Spleen (tissue), 11 donors: ENCODE measurements at regions not wholly inside any gene's neighbourhood (a gene's known extent, or its start where the extent isn't known, plus 50 kb on each side); places are given as distances from the start of the nearest gene placed in this dataset.

Experiments
- DNase-seq: peaks from one replicate; pipeline ENCODE4 v3.0.0-alpha.2; 2020
- H3K27ac ChIP-seq, 8 donors: fragments of 200-600 bp; sonication (generic) in 7 of 8; 1 replicate in 4 of 8; 2 replicates in 4 of 8; pipeline versions ENCODE4 v1.5.0 to v1.8.0; 2016 to 2021; ENCODE audit warnings: inconsistent platforms in 4 of 8, mild to moderate bottlenecking in 4 of 8, moderate library complexity in 1 of 8
- H3K27me3 ChIP-seq, 7 donors: fragments of 200-600 bp; sonication (generic) in 6 of 7; replicated peaks in 1 of 7; 1 replicate in 4 of 7; 2 replicates in 3 of 7; pipeline versions ENCODE4 v1.5.0 to v1.8.0; 2016 to 2021; ENCODE audit warnings: inconsistent platforms in 3 of 7, mild to moderate bottlenecking in 1 of 7
- H3K36me3 ChIP-seq, 6 donors: fragments of 200-600 bp; sonication (generic) in 5 of 6; 1 replicate in 4 of 6; 2 replicates in 2 of 6; pipeline versions ENCODE4 v1.5.0 to v1.8.0; 2016 to 2021; ENCODE audit warnings: inconsistent platforms in 2 of 6
- H3K4me1 ChIP-seq, 6 donors: fragments of 200-600 bp; sonication (generic) in 5 of 6; 1 replicate in 3 of 6; 2 replicates in 3 of 6; pipeline versions ENCODE4 v1.5.0 to v1.8.0; 2016 to 2021; ENCODE audit warnings: inconsistent platforms in 3 of 6
- H3K4me3 ChIP-seq, 8 donors: fragments of 200-600 bp; sonication (generic) in 7 of 8; 1 replicate in 4 of 8; 2 replicates in 4 of 8; pipeline versions ENCODE4 v1.5.0 to v1.8.0; 2016 to 2021; ENCODE audit warnings: inconsistent platforms in 4 of 8, mild to moderate bottlenecking in 4 of 8, moderate library complexity in 2 of 8
- H3K9me3 ChIP-seq, 8 donors: fragments of 200-600 bp; sonication (generic) in 7 of 8; 1 replicate in 4 of 8; 2 replicates in 4 of 8; pipeline versions ENCODE4 v1.5.0 to v1.8.0; 2016 to 2021; ENCODE audit warnings: inconsistent platforms in 4 of 8
- CTCF ChIP-seq, 11 experiments: fragments of 200-600 bp in 7 of 11; fragments of 450-650 bp in 4 of 11; sonication (generic) in 4 of 11; IDR thresholded peaks in 8 of 11; conservative IDR thresholded peaks in 3 of 11; 1 replicate in 7 of 11; 2 replicates in 4 of 11; pipeline versions ENCODE4 v1.4.0 to v1.8.0; 2016 to 2021; ENCODE audit warnings: antibody characterized with exemption in 11 of 11, inconsistent platforms in 4 of 11, mild to moderate bottlenecking in 1 of 11
- POLR2A ChIP-seq, 3 donors: fragments of 450-650 bp; IDR thresholded peaks; one replicate each; pipeline ENCODE4 v1.5.1; 2017; ENCODE audit warnings: antibody characterized with exemption in 3 of 3, mild to moderate bottlenecking in 1 of 3
- POLR2AphosphoS5 ChIP-seq, 3 donors: sonication (generic); formaldehyde crosslinking; IDR thresholded peaks; one replicate each; pipeline ENCODE4 v1.5.1; 2017; ENCODE audit warnings: antibody characterized with exemption in 3 of 3
- WGBS, 5 donors: extraction: QIAGEN DNeasy Blood & Tissue Kit in 3 of 5; methylation state at CpG; one replicate each; pipeline versions ENCODE4 v1.1.5 to v1.1.7; 2013 to 2018; 5-methylcytosine and 5-hydroxymethylcytosine counted together
- intact Hi-C: fragments of 100-400 bp; cut with DNase I; formaldehyde crosslinking; loops from one replicate; pipeline ENCODE4 v1.15.0; 2023; ENCODE audit warnings: low total_unique reads
- donor health status: healthy with polysubstance abuse.
- donor health status: DM: no; HTN: no; CAD: no; lungs with moderate emphysema.
- donor health status: DM: no; HTN: no; CAD: no.
- donor health status: Bipolar disorder and iron deficiency.
- donor health status: healthy.
- donor health status: DM: no; HTN: no; CAD: no.
- donor health status: DM: yes; HTN: yes; CAD: no.

- H3K4me1 ChIP-seq, result no peaks in the 10 kb centered on the region
- no peak overlapping the region for H3K27ac ChIP-seq
- intact Hi-C loops, result no loop called here
- no peaks in the 10 kb centered on the region for H3K36me3 ChIP-seq
- no peak for TF ChIP-seq POLR2AphosphoS5 (IDR thresholded peaks at IDR 0.05)
- no peak for TF ChIP-seq POLR2A (IDR thresholded peaks at IDR 0.05)
- no peak for TF ChIP-seq CTCF (IDR thresholded peaks at IDR 0.05 in 8 of 11, conservative IDR thresholded peaks at IDR 0.05 in 3 of 11)
- WGBS, 5 donors, result 73 to 81% (median 78%) methylated on average over 11 of the region's 11 CpGs
- H3K9me3 ChIP-seq, result no peaks in the 10 kb centered on the region
- no peak for DNase-seq
- H3K4me3 ChIP-seq, result no peak overlapping the region
- H3K27me3 ChIP-seq, result peaks cover 0 to 29% (median 0%) of the 10 kb centered on the region in 7 donors
Measured at GRCh38 chr15:60204131-60204885, 193.5 kb downstream of the ANXA2 start.

GRCh38 chr15:60208709-60209108 is 189.1 kb downstream of the ANXA2 start:
- Histone ChIP-seq H3K27ac (no peak overlapping the region), H3K4me3 (no peak overlapping the region), H3K36me3 (no peaks in the 10 kb centered on the region), H3K27me3 (peaks cover 0 to 24% (median 0%) of the 10 kb centered on the region in 7 donors), H3K4me1 (no peaks in the 10 kb centered on the region), H3K9me3 (no peaks in the 10 kb centered on the region)
- no peak for DNase-seq
- WGBS, 5 donors, result 60 to 70% (median 63%) methylated on average over 4 of the region's 4 CpGs
- intact Hi-C loops, result no loop called here
- no peak for TF ChIP-seq POLR2AphosphoS5 (IDR thresholded peaks at IDR 0.05)
- no peak for TF ChIP-seq POLR2A (IDR thresholded peaks at IDR 0.05)
- no peak for TF ChIP-seq CTCF (IDR thresholded peaks at IDR 0.05 in 8 of 11, conservative IDR thresholded peaks at IDR 0.05 in 3 of 11)

- no peak for DNase-seq
- intact Hi-C loops, result no loop called here
- 67 to 85% (median 80%) methylated on average over 4 of the region's 4 CpGs for WGBS, 5 donors
- Histone ChIP-seq H3K36me3 (no peaks in the 10 kb centered on the region), H3K27me3 (peaks cover 0 to 22% (median 0%) of the 10 kb centered on the region in 7 donors), H3K4me1 (no peaks in the 10 kb centered on the region), H3K27ac (no peak overlapping the region), H3K4me3 (no peak overlapping the region), H3K9me3 (no peaks in the 10 kb centered on the region)
- TF ChIP-seq POLR2A (IDR thresholded peaks at IDR 0.05) (no peak), CTCF (IDR thresholded peaks at IDR 0.05 in 8 of 11, conservative IDR thresholded peaks at IDR 0.05 in 3 of 11) (no peak), POLR2AphosphoS5 (IDR thresholded peaks at IDR 0.05) (no peak)
Measured at GRCh38 chr15:60212536-60212935, 185.2 kb downstream of the ANXA2 start.

GRCh38 chr15:60213377-60214000 is 184.3 kb downstream of the ANXA2 start:
- Histone ChIP-seq H3K36me3 (no peaks in the 10 kb centered on the region), H3K27me3 (peaks cover 0 to 22% (median 0%) of the 10 kb centered on the region in 7 donors), H3K4me3 (no peak overlapping the region), H3K27ac (no peak overlapping the region), H3K9me3 (no peaks in the 10 kb centered on the region), H3K4me1 (no peaks in the 10 kb centered on the region)
- 84 to 94% (median 91%) methylated on average over 3 of the region's 3 CpGs for WGBS, 5 donors
- intact Hi-C loops, result no loop called here
- DNase-seq, result no peak
- TF ChIP-seq POLR2A (IDR thresholded peaks at IDR 0.05) (no peak), CTCF (IDR thresholded peaks at IDR 0.05 in 8 of 11, conservative IDR thresholded peaks at IDR 0.05 in 3 of 11) (no peak), POLR2AphosphoS5 (IDR thresholded peaks at IDR 0.05) (no peak)
